C4-2B (cell line): ENCODE measurements at regions not wholly inside any gene's neighbourhood (a gene's known extent, or its start where the extent isn't known, plus 50 kb on each side); places are given as distances from the start of the nearest gene placed in this dataset.

Experiments
- ZFX ChIP-seq: fragments of 450-650 bp; IDR thresholded peaks from 2 replicates; pipeline ENCODE4 v1.6.1; 2017
- TF ChIP-seq, protein P1 (sequence below): fragments of 450-650 bp; conservative IDR thresholded peaks from 2 replicates; pipeline ENCODE4 v1.5.1; 2017; ENCODE audit warnings: mild to moderate bottlenecking

DNA sequence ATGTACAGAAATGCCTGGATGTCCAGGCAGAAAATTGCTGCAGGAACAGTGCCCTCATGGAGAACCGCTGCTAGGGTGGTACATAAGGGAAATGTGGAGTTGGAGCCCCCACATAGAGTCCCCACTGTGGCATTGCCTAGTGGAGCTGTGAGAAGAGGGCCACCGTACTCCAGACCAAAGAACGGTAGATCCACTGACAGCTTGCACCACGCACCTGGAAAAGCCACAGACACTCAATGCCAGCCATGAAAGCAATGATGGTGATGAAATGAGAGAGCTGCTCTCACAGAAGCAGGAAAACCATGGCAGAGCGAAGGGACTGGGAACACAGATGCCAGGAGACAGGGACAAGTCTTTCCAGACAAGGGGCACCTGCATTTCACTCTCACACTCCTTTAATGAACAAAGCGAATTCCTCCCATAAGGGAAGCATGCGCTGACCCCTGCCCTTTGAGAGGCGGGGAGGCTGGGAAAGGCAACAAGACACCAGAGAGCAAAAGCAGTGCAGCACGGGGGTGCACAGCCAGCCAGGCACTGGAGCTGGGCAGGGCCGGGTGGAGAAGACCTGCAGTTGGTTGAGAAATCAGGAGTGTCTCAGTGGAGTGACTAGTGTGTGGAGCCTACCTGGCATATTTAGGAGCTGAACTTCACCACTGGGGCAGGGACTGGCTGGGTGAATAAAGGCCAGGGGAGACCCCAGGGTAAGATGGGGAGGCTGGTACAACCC is 1025.2 kb downstream of the TBC1D22A start:
- TF ChIP-seq, protein P1, sequence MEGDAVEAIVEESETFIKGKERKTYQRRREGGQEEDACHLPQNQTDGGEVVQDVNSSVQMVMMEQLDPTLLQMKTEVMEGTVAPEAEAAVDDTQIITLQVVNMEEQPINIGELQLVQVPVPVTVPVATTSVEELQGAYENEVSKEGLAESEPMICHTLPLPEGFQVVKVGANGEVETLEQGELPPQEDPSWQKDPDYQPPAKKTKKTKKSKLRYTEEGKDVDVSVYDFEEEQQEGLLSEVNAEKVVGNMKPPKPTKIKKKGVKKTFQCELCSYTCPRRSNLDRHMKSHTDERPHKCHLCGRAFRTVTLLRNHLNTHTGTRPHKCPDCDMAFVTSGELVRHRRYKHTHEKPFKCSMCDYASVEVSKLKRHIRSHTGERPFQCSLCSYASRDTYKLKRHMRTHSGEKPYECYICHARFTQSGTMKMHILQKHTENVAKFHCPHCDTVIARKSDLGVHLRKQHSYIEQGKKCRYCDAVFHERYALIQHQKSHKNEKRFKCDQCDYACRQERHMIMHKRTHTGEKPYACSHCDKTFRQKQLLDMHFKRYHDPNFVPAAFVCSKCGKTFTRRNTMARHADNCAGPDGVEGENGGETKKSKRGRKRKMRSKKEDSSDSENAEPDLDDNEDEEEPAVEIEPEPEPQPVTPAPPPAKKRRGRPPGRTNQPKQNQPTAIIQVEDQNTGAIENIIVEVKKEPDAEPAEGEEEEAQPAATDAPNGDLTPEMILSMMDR = no peak
- TF ChIP-seq ZFX = no peak
